GM12878 (cell line): ENCODE measurements at regions not wholly inside any gene's neighbourhood (a gene's known extent, or its start where the extent isn't known, plus 50 kb on each side); places are given as distances from the start of the nearest gene placed in this dataset.

Experiments
- ATAC-seq: fragments of 200-7000 bp; cut with Tn5 transposase; 3 replicates; pipeline ENCODE4 v1.9.1; 2020; ENCODE audit warnings: mild to moderate bottlenecking, moderate library complexity
- BruUV-seq: library from RNA; stranded (reverse); fragments of 400-500 nt; replicated peaks from 2 replicates; lab custom pipeline; 2021; lab: Mats Ljungman, UMichigan
- CTCF ChIA-PET: fragments of 300-600 bp; sonication (Branson Sonifier 250); formaldehyde crosslinking; extraction: SDS; loops from one replicate; lab custom pipeline; 2021; ENCODE audit warnings: inconsistent platforms; lab: Yijun Ruan, JAX
- POLR2A ChIA-PET: fragments of 350-600 bp; formaldehyde crosslinking; extraction: SDS; loops from one replicate; lab custom pipeline; 2021; ENCODE audit warnings: inconsistent platforms; lab: Charles Lee
- RAD21 ChIA-PET: fragments of 300-600 bp; sonication (Branson Sonifier 250); formaldehyde crosslinking; loops from one replicate; lab custom pipeline; 2023; ENCODE audit warnings: antibody characterized with exemption; ENCODE audit not compliant: unreplicated experiment; lab: Charles Lee
- SMC1A ChIA-PET: fragments of 300-600 bp; sonication (Branson Sonifier 250); formaldehyde crosslinking; loops from one replicate; lab custom pipeline; 2023; ENCODE audit not compliant: unreplicated experiment, uncharacterized antibody; lab: Charles Lee
- DNase-seq: peaks from one replicate; pipeline ENCODE4 v3.0.0-alpha.2; 2011; ENCODE audit warnings: low read depth, low spot score
- FAIRE-seq: peaks from 3 replicates; lab custom pipeline; 2011; peaks lifted over from hg19 to GRCh38; lab: Jason Lieb, UNC
- H2AFZ ChIP-seq: 2 replicates; pipeline ENCODE4 v1.6.0; 2011; ENCODE audit warnings: low read depth, low read length, control low read depth; ENCODE audit not compliant: control insufficient read depth
- H3K27ac ChIP-seq: 2 replicates; pipeline ENCODE4 v1.5.1; 2011; ENCODE audit warnings: control low read depth; ENCODE audit not compliant: control insufficient read depth, insufficient read depth
- H3K27me3 ChIP-seq, 2 experiments: replicated peaks in 1 of 2; 2 replicates each; pipeline versions ENCODE4 v1.6.0 to v1.6.1; 2011; ENCODE audit warnings: low read length in 1 of 2; ENCODE audit not compliant: control insufficient read depth in 2 of 2, insufficient read depth in 2 of 2
- H3K36me3 ChIP-seq, 2 experiments: 2 replicates each; pipeline ENCODE4 v1.5.1; 2011; ENCODE audit warnings: low read length in 1 of 2; ENCODE audit not compliant: control insufficient read depth in 2 of 2, insufficient read depth in 2 of 2
- H3K4me1 ChIP-seq: 2 replicates; pipeline ENCODE4 v1.6.1; 2011; ENCODE audit warnings: mild to moderate bottlenecking, low read length, moderate library complexity, mixed read lengths; ENCODE audit not compliant: control insufficient read depth, insufficient read depth
- H3K4me2 ChIP-seq: 2 replicates; pipeline ENCODE4 v1.6.0; 2011; ENCODE audit warnings: control low read depth; ENCODE audit not compliant: control insufficient read depth, insufficient read depth
- H3K4me3 ChIP-seq: fragments of 200-600 bp; sonication (generic); 2 replicates; pipeline ENCODE4 v1.5.1; 2016
- H3K79me2 ChIP-seq: 2 replicates; pipeline ENCODE4 v1.6.0; 2011; ENCODE audit warnings: low read length; ENCODE audit not compliant: control insufficient read depth, insufficient read depth
- H3K9ac ChIP-seq: 2 replicates; pipeline ENCODE4 v1.8.0; 2011; ENCODE audit warnings: low read length, control low read depth, mixed read lengths; ENCODE audit not compliant: control insufficient read depth, insufficient read depth
- H3K9me3 ChIP-seq: replicated peaks from 3 replicates; pipeline ENCODE4 v1.5.1; 2011; ENCODE audit warnings: mild to moderate bottlenecking, low read length; ENCODE audit not compliant: control insufficient read depth, insufficient read depth
- H4K20me1 ChIP-seq: 2 replicates; pipeline ENCODE4 v1.6.0; 2011; ENCODE audit not compliant: control insufficient read depth, insufficient read depth
- CBFB ChIP-seq: IDR thresholded peaks from 2 replicates; pipeline ENCODE4 v1.6.1; 2016; ENCODE audit warnings: antibody characterized with exemption, low read depth
- CREM ChIP-seq: IDR thresholded peaks from 2 replicates; pipeline ENCODE4 v1.6.1; 2014; ENCODE audit warnings: antibody characterized with exemption, low read depth
- EP300 ChIP-seq, 2 experiments: fragments of 150-350 bp in 1 of 2; IDR thresholded peaks; 2 replicates each; pipeline ENCODE4 v1.6.1; 2011 to 2012; ENCODE audit warnings: low read depth in 2 of 2, low read length in 2 of 2, borderline replicate concordance in 1 of 2, improper control_type of control experiment in 1 of 2, inconsistent platforms in 1 of 2; ENCODE audit not compliant: control insufficient read depth in 1 of 2
- ETV6 ChIP-seq, 2 experiments: fragments of 450-650 bp in 1 of 2; IDR thresholded peaks in 1 of 2; conservative IDR thresholded peaks in 1 of 2; 2 replicates each; pipeline ENCODE4 v1.6.1; 2014; ENCODE audit warnings: antibody characterized with exemption in 1 of 2, borderline replicate concordance in 1 of 2, low read depth in 1 of 2, mild to moderate bottlenecking in 1 of 2, moderate library complexity in 1 of 2
- EZH2 ChIP-seq: IDR thresholded peaks from 2 replicates; pipeline ENCODE4 v1.6.1; 2012; ENCODE audit warnings: low read depth, mild to moderate bottlenecking, control low read depth, inconsistent platforms, low read length, borderline replicate concordance; ENCODE audit not compliant: control insufficient read depth
- HCFC1 ChIP-seq: fragments of 150-350 bp; IDR thresholded peaks from 2 replicates; pipeline ENCODE4 v1.6.1; 2014; ENCODE audit warnings: low read length
- HDGF ChIP-seq: fragments of 450-650 bp; IDR thresholded peaks from 2 replicates; pipeline ENCODE4 v1.6.1; 2016; ENCODE audit warnings: antibody characterized with exemption
- JUNB ChIP-seq: IDR thresholded peaks from 2 replicates; pipeline ENCODE4 v1.6.1; 2016; ENCODE audit warnings: antibody characterized with exemption, mild to moderate bottlenecking
- MEF2A ChIP-seq: IDR thresholded peaks from 2 replicates; pipeline ENCODE4 v1.6.1; 2011; ENCODE audit warnings: low read depth, mild to moderate bottlenecking, low read length, moderate library complexity; ENCODE audit not compliant: insufficient read depth
- NFYA ChIP-seq: IDR thresholded peaks from 2 replicates; pipeline ENCODE4 v1.6.1; 2011; ENCODE audit warnings: low read depth, mild to moderate bottlenecking, low read length, improper control_type of control experiment, borderline replicate concordance
- NRF1 ChIP-seq: conservative IDR thresholded peaks from 2 replicates; pipeline ENCODE4 v1.6.1; 2011; ENCODE audit warnings: mild to moderate bottlenecking, low read depth, low read length, improper control_type of control experiment
- POLR2AphosphoS2 ChIP-seq: IDR thresholded peaks from 2 replicates; pipeline ENCODE4 v1.6.1; 2011; ENCODE audit warnings: low read depth, mild to moderate bottlenecking, low read length, improper control_type of control experiment, moderate library complexity
- RB1 ChIP-seq: fragments of 450-650 bp; formaldehyde crosslinking; IDR thresholded peaks from 2 replicates; pipeline ENCODE4 v1.6.1; 2017; ENCODE audit warnings: mild to moderate bottlenecking, borderline replicate concordance
- RBBP5 ChIP-seq: fragments of 200-600 bp; sonication (generic); conservative IDR thresholded peaks from 2 replicates; pipeline ENCODE4 v1.6.1; 2016
- RUNX3 ChIP-seq: IDR thresholded peaks from 2 replicates; pipeline ENCODE4 v1.6.1; 2012; ENCODE audit warnings: low read length, inconsistent platforms
- SMAD5 ChIP-seq: IDR thresholded peaks from 2 replicates; pipeline ENCODE4 v1.6.1; 2016; ENCODE audit warnings: antibody characterized with exemption, low read depth
- SMC3 ChIP-seq: IDR thresholded peaks from 2 replicates; pipeline ENCODE4 v1.6.1; 2011; ENCODE audit warnings: low read length, improper control_type of control experiment, borderline replicate concordance
- STAT3 ChIP-seq: IDR thresholded peaks from 2 replicates; pipeline ENCODE4 v1.6.1; 2011; ENCODE audit warnings: low read depth, low read length, improper control_type of control experiment
- SUPT20H ChIP-seq: IDR thresholded peaks from 2 replicates; pipeline ENCODE4 v1.6.1; 2011; ENCODE audit warnings: low read depth, mild to moderate bottlenecking, low read length, moderate library complexity, borderline replicate concordance; ENCODE audit not compliant: control insufficient read depth
- TBL1XR1 ChIP-seq: IDR thresholded peaks from 2 replicates; pipeline ENCODE4 v1.6.1; 2012; ENCODE audit warnings: low read depth, low read length, improper control_type of control experiment
- ZNF217 ChIP-seq: fragments of 450-650 bp; IDR thresholded peaks from 2 replicates; pipeline ENCODE4 v1.6.1; 2017; ENCODE audit warnings: antibody characterized with exemption, mild to moderate bottlenecking
- ZNF24 ChIP-seq: fragments of 450-650 bp; IDR thresholded peaks from 2 replicates; pipeline ENCODE4 v1.6.1; 2017; ENCODE audit warnings: antibody characterized with exemption, mild to moderate bottlenecking
- WGBS: methylation state at CpG from one replicate; pipeline ENCODE4 v1.1.6; 2016; ENCODE audit warnings: low lambda C conversion rate; ENCODE audit not compliant: insufficient replicate concordance, insufficient coverage; ENCODE audit errors: missing lambda C conversion rate; 5-methylcytosine and 5-hydroxymethylcytosine counted together
- in situ Hi-C: fragments of 300-500 bp; cut with MboI; formaldehyde crosslinking; loops from 9 replicates; pipeline ENCODE4 v1.14.3; 2018; ENCODE audit warnings: mixed read lengths
- intact Hi-C: fragments of 100-400 bp; cut with micrococcal nuclease; formaldehyde crosslinking; loops from one replicate; pipeline ENCODE4 v1.14.2; 2022; ENCODE audit not compliant: unreplicated experiment
- TF ChIP-seq, protein P1 (sequence below): IDR thresholded peaks from 2 replicates; pipeline ENCODE4 v1.6.1; 2012; ENCODE audit warnings: low read depth, low read length, improper control_type of control experiment
- TF ChIP-seq, protein P2 (sequence below): IDR thresholded peaks from 2 replicates; pipeline ENCODE4 v1.6.1; 2012; ENCODE audit warnings: low read depth, low read length, improper control_type of control experiment
- TF ChIP-seq, protein P3 (sequence below): IDR thresholded peaks from 2 replicates; pipeline ENCODE4 v1.6.1; 2011; ENCODE audit warnings: mild to moderate bottlenecking, low read depth, low read length, moderate library complexity; ENCODE audit not compliant: insufficient replicate concordance

DNA sequence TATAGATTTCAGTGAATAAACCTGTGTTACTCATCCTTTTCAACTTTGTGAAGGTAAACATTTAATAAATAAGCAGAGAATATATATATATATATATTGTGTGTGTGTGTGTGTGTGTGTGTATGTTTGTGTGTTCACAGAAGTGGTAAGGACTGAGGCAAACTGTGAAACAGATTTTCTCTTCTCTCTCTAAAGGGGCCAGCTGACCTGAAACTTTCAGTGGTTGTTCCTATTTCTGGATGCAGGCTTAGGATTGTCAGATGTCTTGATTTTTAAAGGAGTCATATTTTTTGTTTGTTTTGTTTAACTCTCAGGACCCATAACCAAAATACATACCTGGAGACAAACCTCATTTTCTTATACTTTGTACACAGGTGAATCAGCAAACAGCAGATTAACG, 714.9 kb upstream of the MEF2C start:
- in situ Hi-C loops = no loop called here
- DNase-seq = no peak
- peak; percentile 27 for FAIRE-seq
- no peaks in the 10 kb centered on the region for H3K79me2 ChIP-seq
- SMC1A ChIA-PET = interaction anchor here (0.6 to 1.0 kb wide), 2 partner anchors 10 to 72 kb away, joined by 3 to 4 read pairs; no protein-coding TSS in a partner anchor
- H3K4me3 ChIP-seq = no peak overlapping the region
- RAD21 ChIA-PET = no interaction called here
- no peaks in the 10 kb centered on the region for H3K36me3 ChIP-seq
- H3K27ac ChIP-seq = no peak overlapping the region
- H3K9me3 ChIP-seq = no peaks in the 10 kb centered on the region; the same call in 2 of the 3 replicates
- intact Hi-C loops = no loop called here
- POLR2A ChIA-PET = no interaction called here
- peaks cover 3% of the 10 kb centered on the region; the same call in 1 of the 2 replicates for H3K4me1 ChIP-seq
- H3K27me3 ChIP-seq = no peaks in the 10 kb centered on the region
- H2AFZ ChIP-seq = no peak overlapping the region
- 33% methylated on average over 1 of the region's 1 CpG for WGBS
- peak; percentile 55 for ATAC-seq
- no peaks in the 10 kb centered on the region for H4K20me1 ChIP-seq
- H3K4me2 ChIP-seq = no peak overlapping the region
- no TSS peak for BruUV-seq
- H3K9ac ChIP-seq = no peak overlapping the region
- CTCF ChIA-PET = no interaction called here
- TF ChIP-seq ZNF24 (no peak), SMAD5 (no peak), STAT3 (no peak), NFYA (no peak), HCFC1 (no peak), ETV6 (conservative IDR thresholded peaks at IDR 0.05 in 1 of 2, IDR thresholded peaks at IDR 0.05 in 1 of 2; ENCODE audit: borderline replicate concordance in 1 of 2, low read depth in 1 of 2) (no peak), RBBP5 (no peak), SUPT20H (no peak), TBL1XR1 (no peak), SMC3 (no peak), RB1 (no peak), CREM (peak; percentile 13; the same call in 1 of the 2 replicates), CBFB (0 out of 2 replicates have a peak, but pooled peaks have one; percentile 18), NRF1 (no peak), EZH2 (no peak), RUNX3 (peak; percentile 78), MEF2A (peak; percentile 65; the same call in 1 of the 2 replicates), POLR2AphosphoS2 (no peak), JUNB (no peak), EP300 (IDR thresholded peaks at IDR 0.05; ENCODE audit: borderline replicate concordance in 1 of 2, control insufficient read depth in 1 of 2, low read depth in 2 of 2, low read length in 2 of 2) (no peak), HDGF (no peak), ZNF217 (no peak)
- TF ChIP-seq, protein P1, sequence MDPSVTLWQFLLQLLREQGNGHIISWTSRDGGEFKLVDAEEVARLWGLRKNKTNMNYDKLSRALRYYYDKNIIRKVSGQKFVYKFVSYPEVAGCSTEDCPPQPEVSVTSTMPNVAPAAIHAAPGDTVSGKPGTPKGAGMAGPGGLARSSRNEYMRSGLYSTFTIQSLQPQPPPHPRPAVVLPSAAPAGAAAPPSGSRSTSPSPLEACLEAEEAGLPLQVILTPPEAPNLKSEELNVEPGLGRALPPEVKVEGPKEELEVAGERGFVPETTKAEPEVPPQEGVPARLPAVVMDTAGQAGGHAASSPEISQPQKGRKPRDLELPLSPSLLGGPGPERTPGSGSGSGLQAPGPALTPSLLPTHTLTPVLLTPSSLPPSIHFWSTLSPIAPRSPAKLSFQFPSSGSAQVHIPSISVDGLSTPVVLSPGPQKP = no peak
- TF ChIP-seq, protein P2, sequence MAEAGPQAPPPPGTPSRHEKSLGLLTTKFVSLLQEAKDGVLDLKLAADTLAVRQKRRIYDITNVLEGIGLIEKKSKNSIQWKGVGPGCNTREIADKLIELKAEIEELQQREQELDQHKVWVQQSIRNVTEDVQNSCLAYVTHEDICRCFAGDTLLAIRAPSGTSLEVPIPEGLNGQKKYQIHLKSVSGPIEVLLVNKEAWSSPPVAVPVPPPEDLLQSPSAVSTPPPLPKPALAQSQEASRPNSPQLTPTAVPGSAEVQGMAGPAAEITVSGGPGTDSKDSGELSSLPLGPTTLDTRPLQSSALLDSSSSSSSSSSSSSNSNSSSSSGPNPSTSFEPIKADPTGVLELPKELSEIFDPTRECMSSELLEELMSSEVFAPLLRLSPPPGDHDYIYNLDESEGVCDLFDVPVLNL = no peak
- TF ChIP-seq, protein P3, sequence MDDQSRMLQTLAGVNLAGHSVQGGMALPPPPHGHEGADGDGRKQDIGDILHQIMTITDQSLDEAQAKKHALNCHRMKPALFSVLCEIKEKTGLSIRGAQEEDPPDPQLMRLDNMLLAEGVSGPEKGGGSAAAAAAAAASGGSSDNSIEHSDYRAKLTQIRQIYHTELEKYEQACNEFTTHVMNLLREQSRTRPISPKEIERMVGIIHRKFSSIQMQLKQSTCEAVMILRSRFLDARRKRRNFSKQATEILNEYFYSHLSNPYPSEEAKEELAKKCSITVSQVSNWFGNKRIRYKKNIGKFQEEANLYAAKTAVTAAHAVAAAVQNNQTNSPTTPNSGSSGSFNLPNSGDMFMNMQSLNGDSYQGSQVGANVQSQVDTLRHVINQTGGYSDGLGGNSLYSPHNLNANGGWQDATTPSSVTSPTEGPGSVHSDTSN = no peak
